ENCODE measurements at regions not wholly inside any gene's neighbourhood (a gene's known extent, or its start where the extent isn't known, plus 50 kb on each side); places are given as distances from the start of the nearest gene placed in this dataset.

- H3K79me2 ChIP-seq (ENCODE audit: low read length), result no peaks in the 10 kb centered on the region
- H3K27me3 ChIP-seq (ENCODE audit: low read depth, low read length), result no peaks in the 10 kb centered on the region
- H3K9me3 ChIP-seq (ENCODE audit: insufficient read depth, low read length), result no peaks in the 10 kb centered on the region
- no peaks in the 10 kb centered on the region for H3K4me1 ChIP-seq (ENCODE audit: low read length)
- no peaks in the 10 kb centered on the region for H3K36me3 ChIP-seq (replicated peaks; ENCODE audit: low read depth, low read length)
- H3K27ac ChIP-seq (ENCODE audit: low read length), result no peak overlapping the region
- no peak overlapping the region for H3K9ac ChIP-seq (ENCODE audit: low read length)
- no peak for TF ChIP-seq EZH2phosphoT487 (IDR thresholded peaks at IDR 0.05; ENCODE audit: low read depth)
- TF ChIP-seq, protein P1, sequence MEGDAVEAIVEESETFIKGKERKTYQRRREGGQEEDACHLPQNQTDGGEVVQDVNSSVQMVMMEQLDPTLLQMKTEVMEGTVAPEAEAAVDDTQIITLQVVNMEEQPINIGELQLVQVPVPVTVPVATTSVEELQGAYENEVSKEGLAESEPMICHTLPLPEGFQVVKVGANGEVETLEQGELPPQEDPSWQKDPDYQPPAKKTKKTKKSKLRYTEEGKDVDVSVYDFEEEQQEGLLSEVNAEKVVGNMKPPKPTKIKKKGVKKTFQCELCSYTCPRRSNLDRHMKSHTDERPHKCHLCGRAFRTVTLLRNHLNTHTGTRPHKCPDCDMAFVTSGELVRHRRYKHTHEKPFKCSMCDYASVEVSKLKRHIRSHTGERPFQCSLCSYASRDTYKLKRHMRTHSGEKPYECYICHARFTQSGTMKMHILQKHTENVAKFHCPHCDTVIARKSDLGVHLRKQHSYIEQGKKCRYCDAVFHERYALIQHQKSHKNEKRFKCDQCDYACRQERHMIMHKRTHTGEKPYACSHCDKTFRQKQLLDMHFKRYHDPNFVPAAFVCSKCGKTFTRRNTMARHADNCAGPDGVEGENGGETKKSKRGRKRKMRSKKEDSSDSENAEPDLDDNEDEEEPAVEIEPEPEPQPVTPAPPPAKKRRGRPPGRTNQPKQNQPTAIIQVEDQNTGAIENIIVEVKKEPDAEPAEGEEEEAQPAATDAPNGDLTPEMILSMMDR (IDR thresholded peaks at IDR 0.05; ENCODE audit: low read depth, low read length), result no peak
- H2AFZ ChIP-seq (ENCODE audit: low read depth, low read length), result no peak overlapping the region
- H3K4me2 ChIP-seq (ENCODE audit: low read length), result no peak overlapping the region
- no peaks in the 10 kb centered on the region for H4K20me1 ChIP-seq (ENCODE audit: insufficient read depth, low read length)
- H3K4me3 ChIP-seq (ENCODE audit: low read length), result no peak overlapping the region
These were observed 64.7 kb downstream of the POM121L12 start for GRCh38 chr7:53100091-53100490.

GRCh38 chr7:53101026-53101425 is 65.6 kb downstream of the POM121L12 start:
- no peak overlapping the region for H2AFZ ChIP-seq (ENCODE audit: low read depth, low read length)
- no peaks in the 10 kb centered on the region for H3K36me3 ChIP-seq (replicated peaks; ENCODE audit: low read depth, low read length)
- no peaks in the 10 kb centered on the region for H3K79me2 ChIP-seq (ENCODE audit: low read length)
- H3K27ac ChIP-seq (ENCODE audit: low read length), result no peak overlapping the region
- TF ChIP-seq, protein P1 (IDR thresholded peaks at IDR 0.05; ENCODE audit: low read depth, low read length), result no peak
- TF ChIP-seq EZH2phosphoT487 (IDR thresholded peaks at IDR 0.05; ENCODE audit: low read depth), result no peak
- H3K27me3 ChIP-seq (ENCODE audit: low read depth, low read length), result no peaks in the 10 kb centered on the region
- H3K4me1 ChIP-seq (ENCODE audit: low read length), result no peaks in the 10 kb centered on the region
- H3K9ac ChIP-seq (ENCODE audit: low read length), result no peak overlapping the region
- no peaks in the 10 kb centered on the region for H3K9me3 ChIP-seq (ENCODE audit: insufficient read depth, low read length)
- no peaks in the 10 kb centered on the region for H4K20me1 ChIP-seq (ENCODE audit: insufficient read depth, low read length)
- no peak overlapping the region for H3K4me2 ChIP-seq (ENCODE audit: low read length)
- no peak overlapping the region for H3K4me3 ChIP-seq (ENCODE audit: low read length)

GRCh38 chr7:53110425-53110824 is 75.0 kb downstream of the POM121L12 start:
- H3K4me2 ChIP-seq (ENCODE audit: low read length), result no peak overlapping the region
- H3K9me3 ChIP-seq (ENCODE audit: insufficient read depth, low read length), result no peaks in the 10 kb centered on the region
- no peak for TF ChIP-seq EZH2phosphoT487 (IDR thresholded peaks at IDR 0.05; ENCODE audit: low read depth)
- TF ChIP-seq, protein P1 (IDR thresholded peaks at IDR 0.05; ENCODE audit: low read depth, low read length), result no peak
- H2AFZ ChIP-seq (ENCODE audit: low read depth, low read length), result no peak overlapping the region
- no peaks in the 10 kb centered on the region for H4K20me1 ChIP-seq (ENCODE audit: insufficient read depth, low read length)
- no peaks in the 10 kb centered on the region for H3K36me3 ChIP-seq (replicated peaks; ENCODE audit: low read depth, low read length)
- no peak overlapping the region for H3K9ac ChIP-seq (ENCODE audit: low read length)
- no peaks in the 10 kb centered on the region for H3K4me1 ChIP-seq (ENCODE audit: low read length)
- no peak overlapping the region for H3K4me3 ChIP-seq (ENCODE audit: low read length)
- H3K79me2 ChIP-seq (ENCODE audit: low read length), result no peaks in the 10 kb centered on the region
- no peaks in the 10 kb centered on the region for H3K27me3 ChIP-seq (ENCODE audit: low read depth, low read length)
- no peak overlapping the region for H3K27ac ChIP-seq (ENCODE audit: low read length)

GRCh38 chr7:53111031-53111430 is 75.6 kb downstream of the POM121L12 start:
- Histone ChIP-seq H3K27ac (ENCODE audit: low read length) (no peak overlapping the region), H3K4me2 (ENCODE audit: low read length) (no peak overlapping the region), H3K9ac (ENCODE audit: low read length) (no peak overlapping the region), H3K36me3 (replicated peaks; ENCODE audit: low read depth, low read length) (no peaks in the 10 kb centered on the region), H3K9me3 (ENCODE audit: insufficient read depth, low read length) (no peaks in the 10 kb centered on the region), H3K27me3 (ENCODE audit: low read depth, low read length) (no peaks in the 10 kb centered on the region), H3K4me1 (ENCODE audit: low read length) (no peaks in the 10 kb centered on the region), H3K79me2 (ENCODE audit: low read length) (no peaks in the 10 kb centered on the region), H2AFZ (ENCODE audit: low read depth, low read length) (no peak overlapping the region), H4K20me1 (ENCODE audit: insufficient read depth, low read length) (no peaks in the 10 kb centered on the region), H3K4me3 (ENCODE audit: low read length) (no peak overlapping the region)
- no peak for TF ChIP-seq EZH2phosphoT487 (IDR thresholded peaks at IDR 0.05; ENCODE audit: low read depth)
- TF ChIP-seq, protein P1 (IDR thresholded peaks at IDR 0.05; ENCODE audit: low read depth, low read length), result no peak
